Rectal smooth muscle tissue (tissue), 1 donor: ENCODE measurements at regions not wholly inside any gene's neighbourhood (a gene's known extent, or its start where the extent isn't known, plus 50 kb on each side); places are given as distances from the start of the nearest gene placed in this dataset.

Experiments used
- H3K27ac ChIP-seq: one replicate; pipeline ENCODE4 v1.7.0; 2013; ENCODE audit warnings: low read depth, low read length, inconsistent platforms
- H3K27me3 ChIP-seq: one replicate; pipeline ENCODE4 v1.7.0; 2013; ENCODE audit warnings: low read length; ENCODE audit not compliant: control insufficient read depth, insufficient read depth
- H3K36me3 ChIP-seq: one replicate; pipeline ENCODE4 v1.7.0; 2013; ENCODE audit warnings: low read length; ENCODE audit not compliant: control insufficient read depth, insufficient read depth
- H3K4me1 ChIP-seq: one replicate; pipeline ENCODE4 v1.7.0; 2013; ENCODE audit warnings: low read length; ENCODE audit not compliant: control insufficient read depth, insufficient read depth
- H3K4me3 ChIP-seq: one replicate; pipeline ENCODE4 v1.7.0; 2013; ENCODE audit warnings: low read length
- H3K9ac ChIP-seq: one replicate; pipeline ENCODE4 v1.7.0; 2013; ENCODE audit warnings: low read length

GRCh38 chr10:28806951-28807759, 129.8 kb downstream of the BAMBI start:
- H3K4me1 ChIP-seq, result peaks cover 10% of the 10 kb centered on the region
- H3K27me3 ChIP-seq, result no peaks in the 10 kb centered on the region
- H3K36me3 ChIP-seq, result no peaks in the 10 kb centered on the region
- H3K9ac ChIP-seq, result no peak overlapping the region
- H3K4me3 ChIP-seq, result no peak overlapping the region
- no peak overlapping the region for H3K27ac ChIP-seq

DNA sequence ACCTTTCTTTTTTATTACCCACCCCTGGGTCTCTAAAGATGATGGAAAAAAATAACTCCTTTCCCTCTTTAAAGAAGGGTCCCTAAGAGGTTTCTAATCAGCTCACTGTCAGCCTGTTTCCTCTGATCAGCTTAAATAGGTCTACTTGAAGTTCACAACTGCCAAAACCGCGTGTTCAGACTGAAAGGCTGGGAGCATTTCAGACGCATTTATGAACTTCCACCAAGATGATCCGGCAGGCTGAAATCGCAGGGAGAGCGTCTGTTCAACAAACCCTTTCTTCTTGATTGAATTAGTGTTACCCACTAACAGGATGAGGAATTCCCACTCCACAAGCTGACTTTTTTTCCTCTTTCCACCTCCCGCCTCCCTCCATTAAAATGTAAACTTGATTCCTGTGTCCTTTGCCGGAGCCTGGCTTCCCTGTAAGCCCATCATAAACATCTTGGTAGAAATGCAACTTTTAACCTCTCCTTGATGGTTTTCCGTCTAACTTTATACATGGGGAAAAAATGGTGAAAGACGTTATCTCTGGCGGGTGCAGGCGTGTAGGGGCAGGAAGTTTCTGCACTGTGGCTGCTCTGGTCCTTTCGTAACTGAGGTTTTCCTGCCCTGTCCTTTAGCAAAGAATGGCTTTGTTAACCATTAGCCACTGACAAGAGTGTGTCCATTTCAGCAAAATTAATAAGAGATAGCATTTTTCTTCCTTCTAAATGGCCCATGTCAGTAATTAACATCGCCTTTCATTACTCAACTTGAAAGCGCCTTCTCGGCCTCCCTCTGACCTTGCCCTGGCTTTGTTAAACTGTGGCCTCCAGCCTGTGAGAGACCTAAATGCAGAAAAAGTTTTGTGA, 130.7 kb downstream of the BAMBI start:
- Histone ChIP-seq H3K27ac (no peak overlapping the region), H3K9ac (no peak overlapping the region), H3K4me3 (peak overlapping the region; percentile 27)

GRCh38 chr10:28808693-28809092, 131.4 kb downstream of the BAMBI start:
- Histone ChIP-seq H3K9ac (no peak overlapping the region), H3K27me3 (no peaks in the 10 kb centered on the region), H3K36me3 (no peaks in the 10 kb centered on the region), H3K4me3 (no peak overlapping the region), H3K4me1 (peaks cover 10% of the 10 kb centered on the region), H3K27ac (no peak overlapping the region)

More for the DNA sequence above, 130.7 kb downstream of the BAMBI start:
- Histone ChIP-seq H3K27me3 (no peaks in the 10 kb centered on the region), H3K4me1 (peaks cover 10% of the 10 kb centered on the region), H3K36me3 (no peaks in the 10 kb centered on the region)

GRCh38 chr10:28810057-28810870, 132.9 kb downstream of the BAMBI start:
- no peak overlapping the region for H3K9ac ChIP-seq
- H3K27ac ChIP-seq, result no peak overlapping the region

DNA sequence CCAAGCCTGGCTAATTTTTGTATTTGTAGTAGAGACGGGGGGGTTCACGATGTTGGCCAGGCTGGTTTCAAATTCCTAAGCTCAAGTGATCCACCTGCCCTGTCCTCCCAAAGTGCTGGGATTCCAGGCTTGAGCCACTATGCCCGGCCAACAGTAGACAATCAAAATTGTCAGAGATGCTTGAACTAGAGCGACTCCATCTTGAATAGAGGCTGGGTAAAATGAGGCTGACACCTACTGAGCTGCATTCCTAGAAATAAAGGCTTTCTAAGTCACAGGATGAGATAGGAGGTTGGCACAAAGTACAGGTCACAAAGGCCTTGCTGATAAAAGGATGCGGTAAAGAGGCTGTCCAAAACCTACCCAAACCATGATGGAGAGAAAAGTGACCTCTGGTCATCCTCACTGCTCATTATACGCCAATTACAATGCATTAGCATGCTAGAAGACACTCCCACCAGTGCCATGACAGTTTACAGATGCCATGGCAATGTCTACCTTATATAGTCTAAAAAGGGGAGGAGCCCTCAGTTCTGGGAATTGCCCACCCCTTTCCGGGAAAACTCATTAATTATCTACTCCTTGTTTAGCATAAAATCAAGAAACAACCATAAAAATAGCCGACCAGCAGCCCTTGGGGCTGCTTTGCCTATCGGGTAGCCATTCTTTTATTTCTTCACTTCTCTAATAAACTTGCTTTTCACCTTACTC, 134.5 kb downstream of the BAMBI start:
- Histone ChIP-seq H3K27ac (no peak overlapping the region), H3K4me3 (no peak overlapping the region), H3K9ac (no peak overlapping the region), H3K4me1 (peaks cover 3% of the 10 kb centered on the region), H3K36me3 (no peaks in the 10 kb centered on the region), H3K27me3 (no peaks in the 10 kb centered on the region)

More at GRCh38 chr10:28810057-28810870, 132.9 kb downstream of the BAMBI start:
- Histone ChIP-seq H3K4me3 (no peak overlapping the region), H3K36me3 (no peaks in the 10 kb centered on the region), H3K4me1 (peaks cover 10% of the 10 kb centered on the region), H3K27me3 (no peaks in the 10 kb centered on the region)

DNA sequence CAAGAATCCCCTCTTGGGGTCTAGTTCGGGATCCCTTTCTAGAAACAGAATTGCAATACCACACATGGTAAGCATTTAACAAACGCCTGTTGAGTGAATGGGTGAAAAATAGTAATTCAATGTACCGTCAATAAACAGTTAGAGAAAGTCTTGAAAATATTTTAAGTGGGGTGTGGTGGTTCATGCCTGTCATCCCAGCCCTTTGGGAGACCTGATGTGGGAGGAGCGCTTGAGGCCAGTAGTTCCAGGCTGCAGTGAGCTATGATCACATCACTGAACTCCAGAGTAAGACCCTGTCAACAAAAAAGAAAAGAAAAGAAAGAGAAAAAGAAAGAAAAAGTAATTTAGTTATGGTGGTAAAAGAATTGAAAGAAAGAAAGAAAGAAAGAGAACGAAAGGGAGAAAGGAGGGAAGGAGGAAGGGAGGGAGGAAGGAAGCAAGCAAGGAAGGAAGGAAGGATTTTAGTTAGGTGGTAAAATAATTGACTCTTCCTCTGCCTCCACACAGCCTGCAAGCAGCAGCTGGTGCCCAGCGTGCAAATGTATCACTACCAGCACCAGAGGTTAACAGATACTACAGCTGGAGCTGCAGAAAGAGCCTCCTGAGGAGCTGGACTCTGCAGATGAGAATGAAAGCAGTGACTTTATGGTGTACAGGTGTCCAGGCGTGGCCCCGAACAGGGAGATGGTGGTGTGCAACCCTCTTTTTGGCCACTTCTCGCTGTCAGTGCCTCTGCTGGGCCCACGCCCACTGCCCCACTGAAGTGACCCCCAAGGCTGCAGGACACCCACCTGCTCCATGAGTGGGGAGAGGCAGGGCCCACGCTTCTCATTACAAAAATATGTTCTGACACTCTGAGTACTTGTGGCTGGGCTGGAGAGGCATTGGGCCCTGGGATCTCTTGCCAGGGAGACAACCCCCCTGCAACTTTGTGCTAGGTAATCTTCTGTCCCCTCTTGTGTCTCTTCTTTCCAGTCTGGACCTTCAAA, 135.4 kb downstream of the BAMBI start:
- Histone ChIP-seq H3K36me3 (no peaks in the 10 kb centered on the region), H3K4me1 (no peaks in the 10 kb centered on the region), H3K9ac (no peak overlapping the region), H3K27ac (no peak overlapping the region), H3K4me3 (no peak overlapping the region), H3K27me3 (no peaks in the 10 kb centered on the region)

DNA sequence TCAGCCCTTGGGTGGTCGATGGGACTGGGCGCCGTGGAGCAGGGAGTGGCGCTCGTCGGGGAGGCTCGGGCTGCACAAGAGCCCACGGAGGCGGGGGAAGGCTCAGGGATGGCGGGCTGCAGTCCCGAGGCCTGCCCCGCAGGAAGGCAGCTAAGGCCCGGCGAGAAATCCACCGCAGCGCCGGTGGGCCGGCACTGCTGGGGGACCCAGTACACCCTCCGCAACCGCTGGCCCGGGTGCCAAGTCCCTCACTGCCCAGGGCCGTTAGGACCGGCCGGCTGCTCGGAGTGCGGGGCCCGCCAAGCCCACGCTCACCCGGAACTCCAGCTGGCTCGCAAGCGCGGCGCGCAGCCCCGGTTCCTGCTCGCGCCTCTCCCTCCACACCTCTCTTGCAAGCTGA, 138.4 kb downstream of the BAMBI start:
- H3K4me3 ChIP-seq, result no peak overlapping the region
- no peaks in the 10 kb centered on the region for H3K4me1 ChIP-seq

DNA sequence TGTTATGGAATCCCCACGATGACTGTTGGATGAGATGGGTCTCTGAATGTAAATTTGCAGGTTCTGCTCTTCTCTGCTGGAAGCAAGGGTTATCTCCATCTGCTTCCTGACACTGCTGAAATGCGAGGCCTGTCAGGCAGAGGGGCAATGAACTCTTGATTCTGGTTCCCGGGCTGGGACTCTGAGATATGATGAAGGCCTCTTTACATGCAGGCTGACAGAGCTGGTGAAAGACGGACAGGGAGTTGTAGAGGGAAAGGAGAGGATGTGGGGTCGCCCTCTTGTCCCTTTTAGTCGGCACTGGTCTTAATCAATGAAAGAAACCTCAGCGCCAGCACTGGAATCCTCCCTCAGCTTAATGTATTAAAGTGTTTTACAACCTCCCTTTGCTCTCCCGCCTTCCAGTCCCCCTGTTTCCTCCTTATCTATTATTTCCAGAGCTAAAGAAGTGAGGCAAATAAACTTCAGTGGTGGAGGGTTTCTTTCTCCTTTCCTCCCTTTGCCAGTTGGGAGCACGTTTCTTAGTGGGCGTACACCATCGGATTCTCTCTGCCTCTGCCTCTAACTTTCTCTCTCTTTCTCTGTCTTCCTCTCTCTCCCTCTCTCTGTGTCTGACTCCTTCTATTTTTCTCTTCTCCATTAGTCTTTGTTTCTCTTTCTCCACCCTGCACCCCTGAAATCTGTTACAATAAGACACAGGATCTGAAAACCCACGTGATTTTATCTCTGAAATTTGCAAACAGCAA, 145.6 kb downstream of the BAMBI start:
- Histone ChIP-seq H3K27ac (no peak overlapping the region), H3K9ac (no peak overlapping the region), H3K4me3 (no peak overlapping the region), H3K36me3 (no peaks in the 10 kb centered on the region), H3K27me3 (no peaks in the 10 kb centered on the region), H3K4me1 (no peaks in the 10 kb centered on the region)

More for the DNA sequence above, 138.4 kb downstream of the BAMBI start:
- Histone ChIP-seq H3K36me3 (no peaks in the 10 kb centered on the region), H3K27ac (no peak overlapping the region), H3K9ac (no peak overlapping the region), H3K27me3 (no peaks in the 10 kb centered on the region)

GRCh38 chr10:28823501-28824075, 146.3 kb downstream of the BAMBI start:
- Histone ChIP-seq H3K36me3 (no peaks in the 10 kb centered on the region), H3K4me1 (no peaks in the 10 kb centered on the region), H3K4me3 (no peak overlapping the region), H3K27ac (no peak overlapping the region), H3K9ac (no peak overlapping the region), H3K27me3 (no peaks in the 10 kb centered on the region)

DNA sequence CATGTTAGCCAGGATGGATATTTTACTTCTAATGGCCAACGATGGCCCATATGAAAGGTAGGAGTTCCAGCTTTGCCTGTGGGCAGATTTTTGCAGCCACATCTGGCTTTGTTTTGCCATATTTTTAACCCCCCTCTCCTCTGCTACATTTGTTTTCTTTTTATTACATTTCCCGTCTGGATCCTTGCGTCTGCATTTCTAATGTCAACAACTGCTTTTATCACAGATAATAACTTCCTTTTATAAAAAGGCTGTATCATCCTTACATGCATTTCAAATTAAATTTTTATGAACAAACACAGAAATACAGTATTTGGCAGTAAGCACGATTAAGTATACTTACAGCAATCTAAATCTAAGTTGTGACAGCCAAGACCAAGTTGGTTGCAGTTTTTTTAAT, 156.0 kb downstream of the BAMBI start:
- Histone ChIP-seq H3K27me3 (no peaks in the 10 kb centered on the region), H3K9ac (no peak overlapping the region), H3K27ac (no peak overlapping the region)

More for the DNA sequence above, 156.0 kb downstream of the BAMBI start:
- H3K36me3 ChIP-seq, result no peaks in the 10 kb centered on the region
- no peaks in the 10 kb centered on the region for H3K4me1 ChIP-seq
- H3K4me3 ChIP-seq, result no peak overlapping the region
